ENCODE measurements at regions not wholly inside any gene's neighbourhood (a gene's known extent, or its start where the extent isn't known, plus 50 kb on each side); places are given as distances from the start of the nearest gene placed in this dataset.

GRCh38 chr9:99626426-99626825 lies 195.3 kb upstream of the NR4A3 start:
- ChIA-PET POLR2A (no interaction called here), CTCF (ENCODE audit: low intra/inter-chr PET ratio, low total read pairs) (no interaction called here)
- Histone ChIP-seq H3K36me3 (replicated peaks in 1 of 2; ENCODE audit: control insufficient read depth in 1 of 2, insufficient read depth in 2 of 2, low read length in 2 of 2) (no peaks in the 10 kb centered on the region), H3K9me3 (ENCODE audit: low read length) (no peaks in the 10 kb centered on the region), H3K4me1 (ENCODE audit: insufficient read depth, low read length) (no peaks in the 10 kb centered on the region), H2AFZ (ENCODE audit: low read length) (no peak overlapping the region), H3K79me2 (ENCODE audit: insufficient read depth, low read length) (no peaks in the 10 kb centered on the region), H3K4me3 (replicated peaks in 1 of 3; ENCODE audit: insufficient read depth in 1 of 3, low read depth in 2 of 3, low read length in 3 of 3) (no peak overlapping the region), H3K27ac (ENCODE audit: extremely low read length, insufficient read depth, low read length) (no peak overlapping the region), H3K27me3 (ENCODE audit: control insufficient read depth in 1 of 2, insufficient read depth in 2 of 2, low read length in 2 of 2) (no peaks in the 10 kb centered on the region), H3K9ac (ENCODE audit: insufficient read depth, low read depth, low read length) (no peak overlapping the region), H3K4me2 (ENCODE audit: low read depth, low read length) (no peak overlapping the region), H4K20me1 (ENCODE audit: insufficient read depth, low read length) (no peaks in the 10 kb centered on the region)
- ATAC-seq: no peak
- no TSS peak for BruUV-seq (replicated peaks)
- in situ Hi-C loops (cut with HindIII; ENCODE audit: extremely low pct_ligation_motif_present, low pct_unique_long_range_greater_than_20kb): no loop called here
- FAIRE-seq: no peak
- intact Hi-C loops (cut with micrococcal nuclease; ENCODE audit: unreplicated experiment): no loop called here
- DNase-seq (ENCODE audit: low spot score): no peak
- TF ChIP-seq ZNF773 (CRISPR knock-in tag; IDR thresholded peaks at IDR 0.05; ENCODE audit: borderline replicate concordance) (no peak), POLR2G (IDR thresholded peaks at IDR 0.05; ENCODE audit: low read depth, low read length) (no peak), FOXP4 (CRISPR knock-in tag; IDR thresholded peaks at IDR 0.05) (no peak), ZBTB46 (CRISPR knock-in tag; IDR thresholded peaks at IDR 0.05; ENCODE audit: borderline replicate concordance) (no peak), IRF2 (CRISPR knock-in tag; IDR thresholded peaks at IDR 0.05) (no peak), ZNF781 (CRISPR knock-in tag; IDR thresholded peaks at IDR 0.05; ENCODE audit: borderline replicate concordance, not compliant biosample characterization) (no peak), RCOR2 (CRISPR knock-in tag; IDR thresholded peaks at IDR 0.05) (no peak), HNF4G (IDR thresholded peaks at IDR 0.05; ENCODE audit: borderline replicate concordance, low read depth, low read length) (no peak), HNF4G (CRISPR knock-in tag; IDR thresholded peaks at IDR 0.05; ENCODE audit: borderline replicate concordance, low read depth) (no peak), SETDB1 (CRISPR knock-in tag; IDR thresholded peaks at IDR 0.05; ENCODE audit: borderline replicate concordance) (no peak), ZFP36L1 (CRISPR knock-in tag; IDR thresholded peaks at IDR 0.05) (no peak), CCAR2 (optimal IDR thresholded peaks at IDR 0.05; ENCODE audit: low read depth, low read length) (no peak)
